Neural progenitor cell (in vitro differentiated cells): ENCODE measurements at regions not wholly inside any gene's neighbourhood (a gene's known extent, or its start where the extent isn't known, plus 50 kb on each side); places are given as distances from the start of the nearest gene placed in this dataset.

Source experiments
- EZH2phosphoT487 ChIP-seq: fragments of 200-600 bp; sonication (generic); IDR thresholded peaks from 2 replicates; pipeline ENCODE4 v1.6.1; 2017; ENCODE audit warnings: antibody characterized with exemption
- TF ChIP-seq, protein P1 (sequence below): fragments of 200-600 bp; sonication (generic); IDR thresholded peaks from 2 replicates; pipeline ENCODE4 v1.5.1; 2017; ENCODE audit warnings: antibody characterized with exemption, mild to moderate bottlenecking

- TF ChIP-seq, protein P1, sequence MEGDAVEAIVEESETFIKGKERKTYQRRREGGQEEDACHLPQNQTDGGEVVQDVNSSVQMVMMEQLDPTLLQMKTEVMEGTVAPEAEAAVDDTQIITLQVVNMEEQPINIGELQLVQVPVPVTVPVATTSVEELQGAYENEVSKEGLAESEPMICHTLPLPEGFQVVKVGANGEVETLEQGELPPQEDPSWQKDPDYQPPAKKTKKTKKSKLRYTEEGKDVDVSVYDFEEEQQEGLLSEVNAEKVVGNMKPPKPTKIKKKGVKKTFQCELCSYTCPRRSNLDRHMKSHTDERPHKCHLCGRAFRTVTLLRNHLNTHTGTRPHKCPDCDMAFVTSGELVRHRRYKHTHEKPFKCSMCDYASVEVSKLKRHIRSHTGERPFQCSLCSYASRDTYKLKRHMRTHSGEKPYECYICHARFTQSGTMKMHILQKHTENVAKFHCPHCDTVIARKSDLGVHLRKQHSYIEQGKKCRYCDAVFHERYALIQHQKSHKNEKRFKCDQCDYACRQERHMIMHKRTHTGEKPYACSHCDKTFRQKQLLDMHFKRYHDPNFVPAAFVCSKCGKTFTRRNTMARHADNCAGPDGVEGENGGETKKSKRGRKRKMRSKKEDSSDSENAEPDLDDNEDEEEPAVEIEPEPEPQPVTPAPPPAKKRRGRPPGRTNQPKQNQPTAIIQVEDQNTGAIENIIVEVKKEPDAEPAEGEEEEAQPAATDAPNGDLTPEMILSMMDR: no peak
- TF ChIP-seq EZH2phosphoT487: no peak
Measured at GRCh38 chr21:20779321-20779720, 218.9 kb upstream of the NCAM2 start.
